Stimulated activated naive CD8-positive, alpha-beta T cell treated with anti-CD3 and anti-CD28 coated beads, Interleukin-15, amount 100 ng/mL, for 72 hours (primary cell): ENCODE measurements at regions not wholly inside any gene's neighbourhood (a gene's known extent, or its start where the extent isn't known, plus 50 kb on each side); places are given as distances from the start of the nearest gene placed in this dataset.
"Not testable (repeated sequence)": the region's sequence is repeated elsewhere in the genome, so short reads cannot be mapped to it uniquely, and the experiment has no call there.

Experiments used
- ATAC-seq: fragments of 150-1000 bp; cut with Tn5 transposase; 2 replicates; pipeline ENCODE4 v1.10.0; 2021; ENCODE audit warnings: mild to moderate bottlenecking, moderate library complexity
- DNase-seq, 2 donors: peaks; one replicate each; pipeline ENCODE4 v3.0.0; 2021 to 2022
- H3K27ac Mint-ChIP-seq, 2 donors: one replicate each; pipeline ENCODE4 v1.8.0; 2022; ENCODE audit warnings: mild to moderate bottlenecking in 2 of 2, mixed read lengths in 2 of 2, moderate library complexity in 2 of 2
- H3K27me3 Mint-ChIP-seq: one replicate; pipeline ENCODE4 v1.8.0; 2022; ENCODE audit warnings: mixed read lengths
- H3K4me1 Mint-ChIP-seq: one replicate; pipeline ENCODE4 v1.8.0; 2022; ENCODE audit warnings: mild to moderate bottlenecking, mixed read lengths
- H3K4me3 Mint-ChIP-seq, 2 donors: one replicate each; pipeline ENCODE4 v1.8.0; 2022; ENCODE audit warnings: mild to moderate bottlenecking in 2 of 2, mixed read lengths in 2 of 2, moderate library complexity in 1 of 2
- H3K9me3 Mint-ChIP-seq, 2 donors: one replicate each; pipeline ENCODE4 v1.8.0; 2022; ENCODE audit warnings: mixed read lengths in 2 of 2

DNA sequence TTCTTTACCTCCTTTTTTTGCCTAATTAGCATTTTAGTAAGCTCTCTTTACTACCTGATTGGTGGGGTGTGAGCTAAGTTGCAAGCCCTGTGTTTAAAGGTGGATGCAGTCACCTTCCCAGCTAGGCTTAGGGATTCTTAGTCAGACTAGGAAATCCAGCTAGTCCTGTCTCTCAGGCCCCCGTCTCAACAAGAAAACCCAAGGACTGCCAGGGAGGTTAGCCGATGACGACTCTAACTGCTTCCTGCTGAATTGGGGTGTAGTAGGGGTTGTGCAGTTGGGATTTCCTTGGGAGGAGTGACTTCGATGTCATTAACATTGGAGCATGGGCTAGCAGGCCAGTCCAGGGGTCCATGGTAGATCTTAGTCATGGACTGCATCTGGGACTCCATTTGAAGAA lies 380.2 kb upstream of the SLC7A11 start:
- H3K4me1 Mint-ChIP-seq, H3K4me3 Mint-ChIP-seq, H3K27ac Mint-ChIP-seq, H3K27me3 Mint-ChIP-seq, ATAC-seq, DNase-seq: not testable (repeated sequence)
- peaks cover 5 to 32% of the 10 kb centered on the region in 2 donors for H3K9me3 Mint-ChIP-seq

DNA sequence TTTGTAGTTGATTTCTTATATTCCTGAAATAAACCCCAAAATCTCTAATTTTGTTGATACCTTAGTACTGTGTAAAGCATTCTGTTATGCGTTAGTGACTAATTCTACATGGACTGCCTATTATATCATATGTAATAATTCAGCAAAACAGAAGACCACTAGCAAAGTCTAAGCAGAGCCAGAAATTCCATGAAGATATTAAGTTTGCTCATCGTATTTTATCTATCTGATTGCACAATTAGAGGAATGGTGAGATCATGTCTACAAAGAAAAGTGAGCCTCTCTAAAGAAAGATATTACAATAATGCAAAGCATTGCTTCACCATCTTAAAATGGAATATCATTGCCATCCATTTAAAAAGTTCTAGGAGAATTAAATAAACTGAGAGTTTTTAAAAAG lies 374.6 kb upstream of the SLC7A11 start:
- no peaks in the 10 kb centered on the region for H3K4me1 Mint-ChIP-seq
- no peak overlapping the region for H3K4me3 Mint-ChIP-seq
- DNase-seq (no peak), ATAC-seq (no peak)
- no peaks in the 10 kb centered on the region for H3K27me3 Mint-ChIP-seq
- H3K9me3 Mint-ChIP-seq = peaks cover 5 to 9% of the 10 kb centered on the region in 2 donors
- H3K27ac Mint-ChIP-seq = no peak overlapping the region

DNA sequence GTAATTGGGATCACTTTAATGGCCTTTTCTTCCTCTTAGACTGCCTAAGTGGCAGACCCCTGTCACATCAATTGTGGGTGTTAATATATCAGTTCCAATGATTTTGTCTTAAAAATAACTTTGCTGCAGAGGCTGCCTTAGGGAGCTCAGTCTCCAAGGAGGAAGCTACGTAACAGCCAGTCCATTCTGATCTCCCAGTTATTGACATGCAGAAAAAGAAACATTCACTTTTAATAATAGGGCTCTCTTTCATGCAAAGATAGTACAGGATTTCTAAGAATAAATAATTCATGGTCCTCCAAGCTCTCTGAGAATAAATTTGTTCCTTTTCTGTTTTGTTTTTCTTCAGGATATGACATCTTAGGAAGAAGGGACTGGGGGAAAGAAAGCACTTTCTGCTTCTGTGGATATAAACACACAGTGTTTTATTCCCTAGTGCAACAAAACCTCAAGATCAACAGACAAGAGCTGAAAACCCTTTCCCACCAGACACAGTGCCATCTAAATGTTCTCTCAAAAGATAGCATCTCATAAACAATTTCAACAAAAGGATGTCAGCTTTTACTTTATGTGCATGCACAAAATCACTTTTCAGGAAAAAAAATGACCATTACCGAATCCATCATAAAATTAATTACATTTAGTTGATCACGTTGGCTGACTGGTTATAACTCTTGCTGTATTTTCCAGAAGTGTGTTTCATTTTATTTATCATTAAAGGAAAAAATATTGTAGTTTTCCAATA lies 372.4 kb upstream of the SLC7A11 start:
- Mint-ChIP-seq H3K4me1 (no peaks in the 10 kb centered on the region), H3K4me3 (no peak overlapping the region), H3K27me3 (no peaks in the 10 kb centered on the region), H3K27ac (no peak overlapping the region), H3K9me3 (peaks cover 5 to 7% of the 10 kb centered on the region in 2 donors)
- no peak for ATAC-seq
- DNase-seq = no peak

GRCh38 chr4:138612428-138612827 lies 370.3 kb upstream of the SLC7A11 start:
- ATAC-seq = no peak
- peak overlapping the region in 1 of 2 donors; percentile 46 for H3K27ac Mint-ChIP-seq
- H3K9me3 Mint-ChIP-seq = no peaks in the 10 kb centered on the region
- no peaks in the 10 kb centered on the region for H3K4me1 Mint-ChIP-seq
- DNase-seq = no peak
- no peaks in the 10 kb centered on the region for H3K27me3 Mint-ChIP-seq
- H3K4me3 Mint-ChIP-seq = no peak overlapping the region

GRCh38 chr4:138611721-138612120 lies 369.6 kb upstream of the SLC7A11 start:
- Mint-ChIP-seq H3K4me3 (no peak overlapping the region), H3K27me3 (no peaks in the 10 kb centered on the region), H3K9me3 (no peaks in the 10 kb centered on the region), H3K4me1 (no peaks in the 10 kb centered on the region), H3K27ac (no peak overlapping the region)
- no peak for ATAC-seq
- no peak for DNase-seq

- ATAC-seq = no peak
- Mint-ChIP-seq H3K27me3 (no peaks in the 10 kb centered on the region), H3K27ac (no peak overlapping the region), H3K4me1 (no peaks in the 10 kb centered on the region), H3K9me3 (no peaks in the 10 kb centered on the region), H3K4me3 (no peak overlapping the region)
- no peak for DNase-seq
Observed at GRCh38 chr4:138611017-138611416, 368.9 kb upstream of the SLC7A11 start.

DNA sequence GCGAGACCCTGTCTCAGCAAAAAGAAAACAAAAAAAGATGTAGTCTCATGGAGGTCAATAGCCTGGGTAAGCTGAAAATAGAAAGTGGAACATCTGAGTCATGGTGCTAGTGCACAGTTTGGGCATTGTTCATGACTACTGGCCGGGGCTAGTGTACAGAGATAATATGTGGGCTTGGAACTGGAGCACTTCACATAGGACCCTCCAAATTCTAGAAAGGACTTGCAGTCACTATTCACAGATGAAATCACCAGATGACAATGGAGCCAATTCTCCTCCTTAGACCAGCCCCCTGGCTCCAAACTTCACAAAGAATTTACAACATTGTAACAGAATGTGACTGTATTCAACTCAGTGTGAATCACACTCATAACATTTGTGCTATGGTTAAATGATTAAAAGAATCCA lies 367.8 kb upstream of the SLC7A11 start:
- no peak for ATAC-seq
- DNase-seq = no peak

GRCh38 chr4:138604556-138604955 lies 362.4 kb upstream of the SLC7A11 start:
- Mint-ChIP-seq H3K4me3 (no peak overlapping the region), H3K9me3 (no peaks in the 10 kb centered on the region), H3K4me1 (no peaks in the 10 kb centered on the region), H3K27me3 (no peaks in the 10 kb centered on the region), H3K27ac (no peak overlapping the region)
- ATAC-seq (no peak), DNase-seq (no peak)

More for the DNA sequence above, 367.8 kb upstream of the SLC7A11 start:
- H3K27me3 Mint-ChIP-seq = no peaks in the 10 kb centered on the region
- H3K4me3 Mint-ChIP-seq = no peak overlapping the region
- H3K27ac Mint-ChIP-seq = no peak overlapping the region
- H3K9me3 Mint-ChIP-seq = no peaks in the 10 kb centered on the region
- no peaks in the 10 kb centered on the region for H3K4me1 Mint-ChIP-seq

- ATAC-seq (no peak), DNase-seq (no peak)
- Mint-ChIP-seq H3K4me1 (no peaks in the 10 kb centered on the region), H3K27ac (no peak overlapping the region), H3K4me3 (no peak overlapping the region), H3K9me3 (no peaks in the 10 kb centered on the region), H3K27me3 (no peaks in the 10 kb centered on the region)
Observed at GRCh38 chr4:138602664-138603063, 360.5 kb upstream of the SLC7A11 start.

DNA sequence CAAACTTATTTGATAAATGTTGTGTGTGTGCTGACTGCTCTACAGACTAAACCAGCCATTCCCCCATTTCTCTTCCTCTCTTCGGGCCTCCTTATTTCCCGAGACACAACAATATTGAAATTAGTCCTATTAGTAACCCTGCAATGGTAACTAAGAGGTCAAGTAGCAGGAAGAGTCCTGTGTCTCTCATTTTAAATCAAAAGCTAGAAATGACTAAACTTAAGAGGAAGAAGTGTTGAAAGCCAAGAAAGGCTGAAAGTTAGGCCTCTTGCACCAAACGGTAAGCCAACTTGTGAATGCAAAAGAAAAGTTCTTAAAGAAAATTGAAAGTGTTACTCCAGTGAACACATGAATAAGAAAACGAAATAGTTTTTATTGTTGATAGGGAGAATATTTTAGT lies 357.8 kb upstream of the SLC7A11 start:
- no peak for ATAC-seq
- Mint-ChIP-seq H3K27me3 (no peaks in the 10 kb centered on the region), H3K9me3 (no peaks in the 10 kb centered on the region)

GRCh38 chr4:138598226-138598625 lies 356.1 kb upstream of the SLC7A11 start:
- no peaks in the 10 kb centered on the region for H3K9me3 Mint-ChIP-seq
- H3K27me3 Mint-ChIP-seq = no peaks in the 10 kb centered on the region
- no peak overlapping the region for H3K27ac Mint-ChIP-seq
- DNase-seq (no peak), ATAC-seq (no peak)
- H3K4me3 Mint-ChIP-seq = no peak overlapping the region
- H3K4me1 Mint-ChIP-seq = no peaks in the 10 kb centered on the region

More for the DNA sequence above, 357.8 kb upstream of the SLC7A11 start:
- Mint-ChIP-seq H3K27ac (no peak overlapping the region), H3K4me3 (no peak overlapping the region), H3K4me1 (no peaks in the 10 kb centered on the region)
- DNase-seq = no peak

DNA sequence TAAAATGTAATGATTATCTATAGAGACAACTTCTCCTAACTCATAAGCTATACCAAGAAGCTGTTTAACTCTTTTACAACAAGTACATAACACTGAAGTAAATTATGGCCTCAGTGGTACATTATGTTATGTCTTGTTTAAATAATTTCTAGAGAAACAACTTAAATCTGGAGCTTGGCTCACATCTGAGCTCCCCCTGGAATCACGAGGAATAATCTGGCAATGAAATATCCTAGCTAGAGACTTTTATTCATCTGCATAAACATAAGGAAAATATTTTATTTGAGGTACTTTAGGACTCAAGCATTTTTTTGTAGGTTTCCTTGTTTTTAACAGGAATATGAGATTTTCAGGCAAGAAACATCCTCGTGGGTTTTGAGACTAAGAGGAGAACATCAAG lies 354.7 kb upstream of the SLC7A11 start:
- no peak for DNase-seq
- H3K27ac Mint-ChIP-seq = no peak overlapping the region
- peaks cover 0 to 6% of the 10 kb centered on the region in 2 donors for H3K9me3 Mint-ChIP-seq
- H3K4me3 Mint-ChIP-seq = no peak overlapping the region
- H3K27me3 Mint-ChIP-seq = no peaks in the 10 kb centered on the region
- H3K4me1 Mint-ChIP-seq = no peaks in the 10 kb centered on the region
- no peak for ATAC-seq

DNA sequence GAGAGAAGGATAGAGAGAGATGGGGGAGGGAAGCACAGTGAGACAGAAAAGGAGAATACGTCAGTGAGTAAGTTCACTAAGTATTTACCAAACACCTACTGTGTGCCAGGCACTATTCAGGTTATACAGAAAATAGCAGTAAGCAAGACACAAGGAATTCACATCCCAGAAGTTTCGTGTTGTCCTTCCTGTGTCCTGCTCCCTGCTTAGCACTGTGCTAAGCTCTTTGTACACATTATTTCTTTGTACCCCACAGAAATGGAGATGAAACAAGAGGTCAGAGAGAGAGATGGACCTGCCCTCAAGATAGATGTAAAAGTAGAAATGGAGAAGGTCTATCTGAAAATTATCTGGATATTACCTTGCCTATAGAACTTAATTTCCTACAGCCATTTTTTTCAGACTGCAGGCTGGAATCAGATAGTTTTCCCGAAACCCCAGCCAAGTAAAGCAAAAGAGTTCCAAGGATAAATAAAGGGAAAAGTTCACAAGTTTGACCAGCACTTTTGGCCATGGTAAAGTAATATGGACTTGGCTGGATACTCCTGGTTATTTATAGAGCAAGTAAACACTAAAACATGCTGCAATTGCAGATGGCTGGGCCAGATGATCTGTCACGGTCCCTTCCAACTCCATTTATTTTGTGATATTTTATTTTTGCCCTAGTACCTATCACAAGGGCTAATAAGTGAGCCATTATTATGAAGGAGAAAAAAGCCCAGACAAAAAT lies 353.7 kb upstream of the SLC7A11 start:
- ATAC-seq (no peak), DNase-seq (no peak)
- Mint-ChIP-seq H3K4me3 (no peak overlapping the region), H3K27me3 (no peaks in the 10 kb centered on the region), H3K9me3 (peaks cover 0 to 6% of the 10 kb centered on the region in 2 donors), H3K4me1 (no peaks in the 10 kb centered on the region), H3K27ac (no peak overlapping the region)

DNA sequence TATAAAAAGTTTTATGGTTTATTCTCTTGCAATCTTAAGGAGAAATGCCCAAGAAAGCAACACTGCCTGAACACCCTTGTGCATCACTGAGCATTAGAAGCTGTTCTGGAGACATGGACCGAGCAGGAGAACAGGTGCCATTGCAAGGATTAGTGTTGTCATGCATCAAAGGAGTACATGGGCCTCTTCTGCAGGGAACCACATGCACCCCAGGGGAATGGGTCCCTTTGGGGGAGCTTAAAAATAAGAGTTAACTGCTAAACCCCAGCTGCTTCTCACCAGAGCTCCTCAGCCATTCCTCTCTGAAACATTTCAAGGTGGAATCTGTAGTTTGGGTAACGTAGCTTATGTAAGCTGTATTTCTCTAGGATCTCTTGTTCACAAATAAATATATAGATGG lies 353.0 kb upstream of the SLC7A11 start:
- ATAC-seq = no peak
- Mint-ChIP-seq H3K27me3 (no peaks in the 10 kb centered on the region), H3K27ac (no peak overlapping the region), H3K9me3 (peaks cover 0 to 6% of the 10 kb centered on the region in 2 donors), H3K4me1 (no peaks in the 10 kb centered on the region), H3K4me3 (no peak overlapping the region)
- no peak for DNase-seq

- ATAC-seq (no peak), DNase-seq (no peak)
- Mint-ChIP-seq H3K27ac (no peak overlapping the region), H3K27me3 (no peaks in the 10 kb centered on the region), H3K4me3 (no peak overlapping the region), H3K9me3 (peaks cover 0 to 6% of the 10 kb centered on the region in 2 donors), H3K4me1 (no peaks in the 10 kb centered on the region)
Observed at GRCh38 chr4:138592796-138593195, 350.6 kb upstream of the SLC7A11 start.

DNA sequence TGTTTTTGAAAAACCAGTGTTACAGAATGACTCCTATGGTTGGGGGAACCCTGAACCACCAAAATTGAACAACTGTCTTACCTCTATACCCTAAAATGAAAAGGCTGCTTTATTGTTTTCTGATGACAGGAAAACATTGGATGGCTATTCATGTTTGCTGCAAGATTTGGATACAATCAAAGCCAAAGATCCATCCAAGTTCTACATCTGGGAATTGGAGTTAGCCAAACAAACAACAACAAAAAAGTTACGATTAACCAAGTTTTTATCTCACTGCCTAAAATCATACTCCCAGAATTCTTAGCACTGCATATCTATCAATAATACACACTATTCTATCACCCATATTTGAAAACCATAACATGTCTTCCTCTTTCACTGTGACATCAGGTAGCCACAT lies 349.7 kb upstream of the SLC7A11 start:
- Mint-ChIP-seq H3K4me1 (no peaks in the 10 kb centered on the region), H3K27ac (no peak overlapping the region), H3K27me3 (no peaks in the 10 kb centered on the region), H3K9me3 (peaks cover 0 to 15% of the 10 kb centered on the region in 2 donors), H3K4me3 (no peak overlapping the region)
- ATAC-seq (no peak), DNase-seq (no peak)
